ENCODE measurements at regions not wholly inside any gene's neighbourhood (a gene's known extent, or its start where the extent isn't known, plus 50 kb on each side); places are given as distances from the start of the nearest gene placed in this dataset.

DNA sequence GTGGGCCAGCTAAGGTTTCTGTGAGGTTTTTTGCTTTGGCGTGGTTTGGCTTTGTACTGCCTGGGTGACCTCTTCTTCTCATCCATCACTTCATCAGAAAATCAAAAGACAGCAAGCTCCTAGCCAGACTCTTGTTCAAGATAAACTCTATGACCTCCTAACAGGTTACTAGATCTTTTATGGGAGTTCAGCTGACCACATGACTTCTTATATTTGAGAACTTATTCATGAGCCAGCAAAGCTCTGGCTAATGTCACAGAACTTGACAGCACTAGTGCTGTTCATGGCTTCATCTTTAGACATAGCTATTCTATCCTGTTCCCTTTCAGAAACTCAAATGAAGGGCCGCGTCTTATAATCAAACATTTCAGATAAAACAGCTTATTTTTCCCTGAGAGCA, 527.1 kb upstream of the GOLIM4 start:
- TF ChIP-seq, protein P1, sequence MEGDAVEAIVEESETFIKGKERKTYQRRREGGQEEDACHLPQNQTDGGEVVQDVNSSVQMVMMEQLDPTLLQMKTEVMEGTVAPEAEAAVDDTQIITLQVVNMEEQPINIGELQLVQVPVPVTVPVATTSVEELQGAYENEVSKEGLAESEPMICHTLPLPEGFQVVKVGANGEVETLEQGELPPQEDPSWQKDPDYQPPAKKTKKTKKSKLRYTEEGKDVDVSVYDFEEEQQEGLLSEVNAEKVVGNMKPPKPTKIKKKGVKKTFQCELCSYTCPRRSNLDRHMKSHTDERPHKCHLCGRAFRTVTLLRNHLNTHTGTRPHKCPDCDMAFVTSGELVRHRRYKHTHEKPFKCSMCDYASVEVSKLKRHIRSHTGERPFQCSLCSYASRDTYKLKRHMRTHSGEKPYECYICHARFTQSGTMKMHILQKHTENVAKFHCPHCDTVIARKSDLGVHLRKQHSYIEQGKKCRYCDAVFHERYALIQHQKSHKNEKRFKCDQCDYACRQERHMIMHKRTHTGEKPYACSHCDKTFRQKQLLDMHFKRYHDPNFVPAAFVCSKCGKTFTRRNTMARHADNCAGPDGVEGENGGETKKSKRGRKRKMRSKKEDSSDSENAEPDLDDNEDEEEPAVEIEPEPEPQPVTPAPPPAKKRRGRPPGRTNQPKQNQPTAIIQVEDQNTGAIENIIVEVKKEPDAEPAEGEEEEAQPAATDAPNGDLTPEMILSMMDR (IDR thresholded peaks at IDR 0.05; ENCODE audit: low read depth, low read length) = no peak

DNA sequence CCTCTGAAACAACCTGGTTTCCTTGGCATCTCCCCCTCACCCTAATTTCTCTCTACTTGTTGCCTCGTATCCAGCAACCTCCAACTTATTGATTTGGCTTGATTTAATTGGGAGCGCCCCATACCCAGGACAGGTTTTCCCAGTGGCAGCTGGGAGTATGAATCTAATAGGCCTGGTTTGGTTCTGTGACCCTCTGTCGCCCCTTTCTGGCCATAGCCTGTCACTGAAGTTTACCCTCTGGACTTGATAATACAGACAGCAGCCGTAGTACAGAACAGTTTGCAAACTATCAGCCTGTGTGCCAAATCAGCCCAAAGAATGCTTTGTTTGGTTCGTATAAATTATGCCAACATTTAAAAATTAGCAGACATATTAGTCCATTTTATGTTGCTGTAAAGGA, 525.1 kb upstream of the GOLIM4 start:
- TF ChIP-seq, protein P1 (IDR thresholded peaks at IDR 0.05; ENCODE audit: low read depth, low read length) = no peak
- H3K4me3 ChIP-seq (ENCODE audit: low read depth, low read length) = no peak overlapping the region

More for the DNA sequence above, 527.1 kb upstream of the GOLIM4 start:
- H3K4me3 ChIP-seq (ENCODE audit: low read depth, low read length) = no peak overlapping the region

DNA sequence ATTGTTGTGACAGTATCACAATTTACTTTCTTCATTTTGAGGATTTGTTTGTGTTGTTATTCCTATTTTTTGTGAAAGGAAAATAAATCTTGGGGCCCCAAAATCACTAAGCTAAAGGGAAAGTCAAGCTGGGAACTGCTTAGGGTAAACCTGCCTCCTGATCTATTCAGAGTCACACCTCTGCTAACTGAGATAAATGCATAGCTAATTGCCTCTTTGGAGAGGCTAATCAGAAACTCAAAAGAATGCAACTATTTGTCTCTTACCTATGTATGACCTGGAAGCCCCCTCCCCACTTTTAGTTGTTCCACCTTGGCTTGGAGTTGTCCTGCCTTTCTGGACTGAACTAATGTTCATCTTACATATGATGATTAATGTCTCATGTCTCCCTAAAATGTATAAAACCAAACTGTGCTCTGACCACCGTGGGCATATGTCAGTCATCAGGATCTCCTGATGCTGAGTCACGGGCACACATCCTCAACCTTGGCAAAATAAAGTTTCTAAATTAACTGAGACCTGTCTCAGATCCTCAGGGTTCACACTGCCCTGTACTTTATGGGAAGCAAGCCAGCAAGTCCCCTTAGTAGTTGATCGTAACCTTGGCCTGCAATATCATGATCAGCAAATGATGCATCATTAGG, 523.2 kb upstream of the GOLIM4 start:
- no peak overlapping the region for H3K4me3 ChIP-seq (ENCODE audit: low read depth, low read length)

DNA sequence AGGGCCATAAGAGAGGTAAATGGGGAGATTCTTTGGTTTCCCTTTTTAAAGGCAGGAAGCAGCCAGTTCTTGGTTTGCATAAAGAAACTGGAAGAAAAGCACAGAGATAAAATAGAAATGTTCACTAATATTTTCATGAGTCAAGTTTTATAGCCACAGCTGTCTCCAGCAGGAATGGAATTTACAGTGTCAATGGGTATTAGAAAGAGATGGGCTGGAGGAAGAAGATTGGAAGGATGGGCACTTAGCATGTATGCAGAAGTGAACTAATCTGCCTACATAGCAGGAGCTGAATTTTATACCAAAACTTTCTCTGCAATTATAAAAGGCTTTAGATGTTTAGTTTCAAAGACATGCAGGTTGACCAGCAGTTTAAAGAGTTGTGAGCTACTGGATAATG, 521.9 kb upstream of the GOLIM4 start:
- TF ChIP-seq, protein P1 (IDR thresholded peaks at IDR 0.05; ENCODE audit: low read depth, low read length) = no peak
- H3K4me3 ChIP-seq (ENCODE audit: low read depth, low read length) = no peak overlapping the region

More for the DNA sequence above, 523.2 kb upstream of the GOLIM4 start:
- TF ChIP-seq, protein P1 (IDR thresholded peaks at IDR 0.05; ENCODE audit: low read depth, low read length) = no peak

DNA sequence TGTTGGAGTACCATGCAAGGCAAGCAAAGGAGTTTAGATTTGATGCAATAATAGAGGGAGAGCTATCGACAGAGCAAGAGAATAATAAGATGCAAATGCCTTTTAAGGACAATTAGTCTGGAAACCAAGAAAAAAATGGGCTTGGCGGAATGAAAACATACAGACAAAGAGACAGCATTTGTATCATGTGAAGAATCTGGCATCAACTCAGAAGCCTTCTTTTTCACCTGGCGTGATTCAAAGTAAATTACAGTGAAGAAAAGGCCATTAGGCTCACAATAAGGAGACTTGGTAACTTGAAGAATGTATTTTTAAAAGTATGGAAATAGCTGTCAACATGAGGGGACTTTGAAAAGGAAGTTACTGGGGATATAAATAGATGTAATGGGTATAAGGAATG, 521.2 kb upstream of the GOLIM4 start:
- H3K4me3 ChIP-seq (ENCODE audit: low read depth, low read length) = no peak overlapping the region
- TF ChIP-seq, protein P1 (IDR thresholded peaks at IDR 0.05; ENCODE audit: low read depth, low read length) = no peak

DNA sequence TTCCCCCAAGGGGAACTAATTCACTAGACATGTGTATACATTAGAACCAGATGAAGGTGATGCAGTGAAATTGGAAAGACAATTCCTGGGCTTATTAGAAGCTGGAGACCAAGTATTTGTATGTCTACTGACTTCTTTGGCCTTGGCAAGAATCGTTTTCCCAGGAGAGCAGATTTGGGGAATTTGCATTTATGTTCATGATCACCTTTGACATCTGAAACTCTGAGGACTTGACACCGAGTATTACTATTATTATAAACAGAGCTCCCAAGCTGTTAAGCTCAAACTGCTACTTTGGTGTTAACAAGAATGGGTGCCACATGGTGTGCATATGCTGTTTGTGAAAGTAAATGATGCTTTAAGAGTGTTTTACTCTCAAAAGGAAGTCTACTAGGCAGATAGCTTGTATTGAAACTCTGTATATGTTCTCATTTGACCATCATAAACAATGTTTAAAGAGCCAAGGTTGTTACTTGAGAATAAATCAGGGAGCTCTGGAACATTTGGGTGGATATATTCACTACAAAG, 519.8 kb upstream of the GOLIM4 start:
- TF ChIP-seq, protein P1 (IDR thresholded peaks at IDR 0.05; ENCODE audit: low read depth, low read length) = no peak

DNA sequence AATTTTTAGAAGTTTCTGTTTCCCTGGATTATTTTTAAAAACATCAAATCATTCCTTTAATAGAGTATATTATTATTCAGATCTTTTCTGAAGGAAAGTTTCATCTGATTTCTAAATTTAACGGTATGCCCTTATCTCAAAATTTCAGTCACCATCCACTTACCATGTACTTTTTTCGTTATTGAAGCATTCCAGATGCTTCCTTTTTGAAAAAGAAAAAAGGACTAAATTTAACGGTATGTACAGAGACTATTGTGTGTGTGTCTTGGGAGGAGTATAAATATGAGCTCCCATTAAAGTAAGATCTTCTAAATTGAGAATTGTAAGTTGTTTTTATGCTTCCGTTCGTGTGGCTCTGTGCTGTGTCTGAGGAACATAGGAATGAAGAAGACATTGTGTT, 517.4 kb upstream of the GOLIM4 start:
- TF ChIP-seq, protein P1 (IDR thresholded peaks at IDR 0.05; ENCODE audit: low read depth, low read length) = no peak
- no peak overlapping the region for H3K4me3 ChIP-seq (ENCODE audit: low read depth, low read length)

More for the DNA sequence above, 519.8 kb upstream of the GOLIM4 start:
- H3K4me3 ChIP-seq (ENCODE audit: low read depth, low read length) = no peak overlapping the region
